HG02588 (cell line): ENCODE measurements at regions not wholly inside any gene's neighbourhood (a gene's known extent, or its start where the extent isn't known, plus 50 kb on each side); places are given as distances from the start of the nearest gene placed in this dataset.
"Not testable (repeated sequence)": the region's sequence is repeated elsewhere in the genome, so short reads cannot be mapped to it uniquely, and the experiment has no call there.

Experiments used
- ATAC-seq: cut with Tn5 transposase; IDR thresholded peaks from one replicate; pipeline ENCODE4 v1.9.1; 2021; ENCODE audit warnings: mild to moderate bottlenecking, moderate library complexity; ENCODE audit not compliant: unreplicated experiment

DNA sequence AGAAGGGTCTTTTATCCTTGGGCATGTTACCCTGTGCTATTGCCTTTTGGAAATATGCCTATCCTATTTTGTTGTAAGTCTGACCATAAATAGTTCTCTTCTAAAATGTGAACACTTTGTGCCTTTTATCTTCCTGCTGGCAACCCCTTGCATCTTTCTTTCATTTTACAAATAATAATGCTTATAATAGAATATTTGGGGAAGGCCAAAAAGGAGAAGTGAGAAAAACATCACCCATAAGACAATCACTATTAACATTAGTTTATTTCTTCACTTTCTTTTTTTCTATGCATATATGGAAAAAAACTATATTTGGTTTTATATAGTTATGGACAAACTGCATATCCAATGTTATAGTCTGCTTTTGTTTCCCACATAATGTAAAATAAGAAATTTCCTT is 64.9 kb upstream of the GBA3 start:
- not testable (repeated sequence) for ATAC-seq

DNA sequence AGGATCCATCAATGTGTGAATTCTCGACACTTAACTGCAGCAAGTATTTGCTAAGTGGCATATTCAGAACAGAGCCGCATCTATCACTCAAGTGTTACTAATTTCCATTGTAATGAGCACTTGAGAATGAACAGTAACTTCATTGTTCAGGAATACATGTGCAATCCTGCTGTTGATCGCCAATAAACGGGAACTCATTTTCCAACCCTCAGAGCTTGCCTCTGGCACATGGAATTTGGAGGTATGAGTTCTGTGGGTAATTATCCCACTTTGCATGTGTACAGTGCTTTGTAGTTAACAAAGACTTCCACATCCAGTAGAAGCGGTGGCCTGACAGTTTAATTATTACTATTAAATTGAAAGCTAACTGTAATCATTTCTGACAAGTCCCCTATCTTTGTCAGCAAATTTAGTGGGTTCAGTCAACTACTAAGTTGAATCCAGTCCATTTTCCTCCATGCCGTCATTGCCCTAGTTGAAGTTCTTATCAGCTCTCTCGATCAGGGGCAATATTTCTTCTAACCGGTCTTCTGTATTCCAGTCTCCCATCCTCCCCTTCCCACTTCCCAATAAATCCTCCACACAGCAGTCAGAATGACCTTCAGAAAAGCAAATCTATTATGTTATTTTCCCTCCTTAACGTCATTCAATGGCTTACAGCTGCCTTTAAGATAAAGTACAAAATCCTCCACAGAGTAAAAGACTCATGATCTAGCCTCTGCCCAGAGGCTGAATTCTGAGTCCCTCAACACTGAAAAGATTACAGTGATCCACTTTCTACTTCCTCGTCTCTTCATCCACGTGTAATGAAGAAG is 62.4 kb upstream of the GBA3 start:
- ATAC-seq = not testable (repeated sequence)

DNA sequence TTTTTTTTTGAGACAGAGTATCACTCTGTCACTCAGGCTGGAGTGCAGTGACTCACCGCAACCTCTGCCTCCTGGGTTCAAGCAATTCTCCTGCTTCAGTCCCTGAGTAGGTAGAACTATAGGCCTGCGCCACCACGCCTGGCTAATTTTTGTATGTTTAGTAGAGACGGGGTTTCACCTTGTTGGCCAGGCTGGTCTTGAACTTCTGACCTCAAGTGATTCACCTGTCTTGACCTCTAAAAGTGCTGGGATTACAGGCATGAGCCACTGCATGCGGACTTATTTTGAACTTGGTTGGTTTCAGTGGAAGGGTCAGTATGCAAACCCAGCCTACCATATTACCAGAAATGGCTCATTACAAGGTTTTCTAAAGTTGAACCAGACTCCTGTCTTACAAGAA is 61.6 kb upstream of the GBA3 start:
- ATAC-seq = peak; percentile 70

DNA sequence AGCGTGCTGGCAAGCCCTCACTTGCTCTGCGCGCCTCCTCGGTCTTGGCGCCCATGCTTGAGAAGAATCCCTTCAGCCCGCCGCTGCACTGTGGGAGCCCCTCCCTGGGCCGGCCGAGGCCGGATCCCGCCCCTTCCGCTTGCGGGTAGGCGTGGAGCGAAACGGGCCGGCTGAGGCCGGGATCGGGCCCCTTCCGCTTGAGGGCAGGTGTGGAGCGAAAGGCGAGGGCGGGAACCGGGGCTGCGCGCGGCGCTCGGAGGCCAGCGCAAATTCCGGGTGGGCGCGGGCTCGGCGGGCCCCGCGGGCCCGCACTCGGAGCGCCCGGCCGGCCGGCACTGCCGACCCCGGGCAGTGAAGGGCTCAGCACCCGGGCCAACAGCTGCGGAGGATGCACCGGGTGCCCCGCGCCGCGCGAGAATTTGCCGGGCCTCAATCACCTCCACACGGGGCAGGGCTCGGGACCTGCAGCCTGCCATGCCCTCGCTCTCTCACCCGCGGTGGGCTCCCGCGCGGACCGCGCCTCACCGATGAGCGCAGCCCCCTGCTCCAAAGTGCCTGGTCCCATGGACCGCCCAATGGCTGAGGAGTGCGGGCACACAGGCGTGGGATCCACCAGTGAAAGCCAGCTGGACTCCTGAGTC is 58.1 kb upstream of the GBA3 start:
- ATAC-seq = no peak

DNA sequence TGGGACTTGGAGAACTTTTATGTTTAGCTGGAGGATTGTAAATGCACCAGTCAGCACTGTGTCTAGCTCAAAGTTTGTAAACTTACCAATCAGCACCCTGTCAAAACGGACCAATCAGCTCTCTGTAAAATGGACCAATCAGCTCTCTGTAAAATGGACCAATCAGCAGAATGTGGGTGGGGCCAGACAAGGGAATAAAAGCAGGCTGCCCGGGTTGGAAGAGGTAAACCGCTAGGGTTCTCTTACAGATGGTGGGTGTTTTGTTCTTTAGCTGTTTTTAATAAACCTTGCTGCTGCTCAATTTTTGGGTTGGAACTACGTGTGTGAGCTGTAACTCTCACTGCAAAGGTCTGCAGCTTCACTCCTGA is 57.6 kb upstream of the GBA3 start:
- ATAC-seq = not testable (repeated sequence)

DNA sequence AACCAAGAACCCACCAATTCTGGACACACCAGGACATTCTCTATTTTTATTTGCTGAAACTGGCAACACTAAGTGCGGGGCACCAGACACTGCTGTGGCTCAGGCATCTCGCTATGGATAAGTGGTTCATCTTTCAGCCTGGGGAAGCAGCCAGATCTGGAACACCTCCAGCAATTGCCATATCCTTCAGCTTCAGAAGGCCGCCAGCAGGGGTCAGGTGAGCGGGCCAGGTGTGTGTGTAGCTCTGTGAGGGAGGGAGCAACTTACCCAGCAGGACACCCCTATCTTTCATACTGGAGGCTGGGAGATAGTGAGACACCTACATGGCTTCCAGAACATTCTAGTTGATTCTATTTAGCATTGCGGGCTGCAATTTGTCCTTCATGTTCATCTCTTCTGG is 57.0 kb upstream of the GBA3 start:
- no peak for ATAC-seq

DNA sequence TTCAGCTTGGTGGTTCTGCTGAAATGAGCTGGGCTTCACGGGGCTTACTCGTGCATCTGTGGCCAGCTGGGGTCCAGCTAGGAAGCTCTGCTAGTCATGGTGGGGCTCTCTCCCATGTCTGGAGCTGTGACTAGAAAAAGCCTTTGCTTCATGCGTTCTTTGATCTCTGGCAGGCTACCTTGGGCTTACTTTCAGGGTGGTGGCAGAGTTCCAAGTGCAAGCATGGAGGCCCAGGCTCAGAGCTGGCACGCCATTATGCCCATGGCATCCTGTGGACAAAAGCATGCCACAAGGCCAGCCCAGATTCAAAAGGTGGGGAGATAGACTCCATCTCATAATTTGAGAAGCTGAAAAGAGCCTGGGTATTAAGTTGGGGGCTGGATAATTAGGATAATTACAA is 55.4 kb upstream of the GBA3 start:
- no peak for ATAC-seq
